AG09309 (cell line): ENCODE measurements at regions not wholly inside any gene's neighbourhood (a gene's known extent, or its start where the extent isn't known, plus 50 kb on each side); places are given as distances from the start of the nearest gene placed in this dataset.

ENCODE experiments used
- DNase-seq: peaks from one replicate; pipeline ENCODE4 v3.0.0-alpha.2; 2010; ENCODE audit warnings: low read depth
- H3K4me3 ChIP-seq: 2 replicates; pipeline ENCODE4 v1.5.1; 2011; ENCODE audit warnings: mild to moderate bottlenecking, low read depth, low read length, moderate library complexity; ENCODE audit not compliant: control insufficient read depth
- TF ChIP-seq, protein P1 (sequence below): IDR thresholded peaks from 2 replicates; pipeline ENCODE4 v1.5.1; 2011; ENCODE audit warnings: mild to moderate bottlenecking, low read depth, low read length, inconsistent platforms; ENCODE audit not compliant: insufficient read depth, control insufficient read depth; ENCODE audit errors: missing control alignments

DNA sequence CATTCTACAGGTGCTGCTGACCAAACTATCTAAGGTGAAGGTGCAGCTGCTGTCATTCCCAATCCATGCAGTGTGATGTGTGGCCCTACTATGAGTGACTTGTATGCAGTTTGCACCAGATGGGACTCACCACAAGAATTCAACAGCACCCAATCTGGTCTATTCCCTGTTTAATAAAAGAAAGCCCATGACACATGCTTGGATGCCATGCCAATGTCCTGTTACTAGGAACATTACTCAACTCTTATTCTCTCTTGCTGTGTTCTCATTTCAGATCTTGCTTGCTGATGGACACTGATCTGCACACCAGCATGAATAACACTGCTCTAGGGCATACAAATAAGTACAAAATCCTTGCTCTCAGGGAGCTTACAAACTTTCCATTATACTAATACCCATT, 221.6 kb upstream of the CDYL start:
- DNase-seq: no peak
- TF ChIP-seq, protein P1, sequence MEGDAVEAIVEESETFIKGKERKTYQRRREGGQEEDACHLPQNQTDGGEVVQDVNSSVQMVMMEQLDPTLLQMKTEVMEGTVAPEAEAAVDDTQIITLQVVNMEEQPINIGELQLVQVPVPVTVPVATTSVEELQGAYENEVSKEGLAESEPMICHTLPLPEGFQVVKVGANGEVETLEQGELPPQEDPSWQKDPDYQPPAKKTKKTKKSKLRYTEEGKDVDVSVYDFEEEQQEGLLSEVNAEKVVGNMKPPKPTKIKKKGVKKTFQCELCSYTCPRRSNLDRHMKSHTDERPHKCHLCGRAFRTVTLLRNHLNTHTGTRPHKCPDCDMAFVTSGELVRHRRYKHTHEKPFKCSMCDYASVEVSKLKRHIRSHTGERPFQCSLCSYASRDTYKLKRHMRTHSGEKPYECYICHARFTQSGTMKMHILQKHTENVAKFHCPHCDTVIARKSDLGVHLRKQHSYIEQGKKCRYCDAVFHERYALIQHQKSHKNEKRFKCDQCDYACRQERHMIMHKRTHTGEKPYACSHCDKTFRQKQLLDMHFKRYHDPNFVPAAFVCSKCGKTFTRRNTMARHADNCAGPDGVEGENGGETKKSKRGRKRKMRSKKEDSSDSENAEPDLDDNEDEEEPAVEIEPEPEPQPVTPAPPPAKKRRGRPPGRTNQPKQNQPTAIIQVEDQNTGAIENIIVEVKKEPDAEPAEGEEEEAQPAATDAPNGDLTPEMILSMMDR: no peak
- H3K4me3 ChIP-seq: no peak overlapping the region

DNA sequence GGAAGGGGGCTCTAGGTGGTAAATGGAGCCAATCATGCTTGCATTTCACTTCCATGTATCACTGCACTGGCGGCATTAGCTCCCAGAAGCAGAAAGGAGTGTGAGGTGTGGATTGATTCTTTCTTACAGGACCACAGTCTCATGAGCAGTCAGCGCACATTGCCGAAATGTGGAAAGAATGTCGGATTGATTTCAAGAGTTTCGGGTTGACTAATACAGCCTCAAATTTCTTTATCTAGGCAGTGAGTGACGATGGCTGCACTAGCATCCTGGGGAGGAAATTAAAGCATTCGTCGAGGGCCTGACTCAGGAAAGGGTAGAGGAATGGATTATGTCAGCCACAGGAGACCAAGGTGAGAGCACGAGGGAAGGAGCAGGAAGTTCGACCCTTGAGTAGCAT, 222.8 kb upstream of the CDYL start:
- TF ChIP-seq, protein P1: no peak

DNA sequence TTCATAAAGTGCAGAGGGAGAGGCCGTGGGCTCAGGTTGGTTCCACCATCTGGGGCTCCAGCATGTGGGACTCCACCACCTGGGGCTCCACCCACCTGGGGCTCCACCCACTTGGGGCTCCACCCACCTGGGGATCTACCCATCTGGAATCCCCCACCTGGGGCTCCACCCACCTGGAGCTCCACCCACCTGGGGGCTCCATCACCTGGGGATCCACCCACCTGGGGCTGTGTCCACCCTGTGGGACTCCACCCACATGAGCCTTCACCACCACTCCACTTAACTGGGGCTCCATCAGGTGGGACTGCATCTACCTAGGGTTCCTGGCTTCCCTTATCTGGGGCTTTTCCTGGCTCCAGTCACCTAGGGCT, 226.0 kb upstream of the CDYL start:
- H3K4me3 ChIP-seq: no peak overlapping the region
- TF ChIP-seq, protein P1: no peak
- DNase-seq: no peak

More for the DNA sequence above, 222.8 kb upstream of the CDYL start:
- H3K4me3 ChIP-seq: no peak overlapping the region
- no peak for DNase-seq

DNA sequence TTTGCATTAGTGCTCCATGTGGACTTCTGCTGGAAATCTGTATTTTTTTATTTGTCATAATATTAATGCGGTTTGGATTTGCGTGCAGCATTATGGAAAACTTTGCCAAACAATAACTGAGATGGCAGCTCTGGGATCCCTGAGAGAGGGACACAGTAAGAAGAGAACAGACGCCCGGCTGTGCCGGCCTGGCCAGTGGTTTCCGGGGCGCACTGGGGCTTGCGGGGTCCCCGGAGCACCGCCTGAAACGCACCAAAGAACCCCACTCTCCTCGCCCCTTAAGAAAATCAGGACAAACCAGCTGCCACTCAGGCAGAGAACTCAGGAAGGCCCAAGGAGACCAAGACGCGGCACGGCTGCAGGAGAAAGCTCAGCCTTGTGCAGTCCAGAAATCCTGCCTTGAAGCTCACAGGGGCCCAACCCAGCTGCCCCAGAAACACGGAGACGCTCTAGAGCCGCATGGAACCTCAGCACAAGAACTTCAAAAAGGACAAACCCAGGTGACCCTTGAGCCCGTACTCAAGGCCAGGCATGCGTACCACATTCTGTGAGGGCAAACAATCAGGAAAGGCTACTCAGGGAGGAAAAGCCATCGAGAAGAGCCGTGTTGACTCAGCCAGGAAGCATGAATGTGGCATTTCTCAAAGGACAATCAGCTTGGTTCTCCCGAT, 226.5 kb upstream of the CDYL start:
- H3K4me3 ChIP-seq: no peak overlapping the region
- DNase-seq: no peak
- TF ChIP-seq, protein P1: no peak

DNA sequence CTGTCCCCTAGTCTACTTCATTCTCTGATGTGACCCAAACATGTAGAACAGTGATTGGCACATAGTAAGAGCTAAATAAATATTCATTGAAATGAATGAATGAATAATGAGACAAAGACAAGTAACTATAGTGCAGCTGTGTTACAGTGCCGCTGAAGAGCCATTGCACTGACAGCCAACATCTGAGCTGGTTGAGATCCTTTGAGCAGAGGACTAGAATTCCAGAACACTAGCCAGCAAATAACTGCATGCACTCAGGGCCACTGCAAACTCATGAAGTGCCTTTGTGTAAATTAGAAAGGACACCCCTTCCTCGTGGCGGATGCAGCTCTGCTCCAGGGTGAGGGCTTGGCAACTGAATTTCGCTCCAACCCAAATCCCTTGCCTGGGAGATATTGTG, 230.3 kb upstream of the CDYL start:
- TF ChIP-seq, protein P1: no peak
- no peak overlapping the region for H3K4me3 ChIP-seq
- no peak for DNase-seq

DNA sequence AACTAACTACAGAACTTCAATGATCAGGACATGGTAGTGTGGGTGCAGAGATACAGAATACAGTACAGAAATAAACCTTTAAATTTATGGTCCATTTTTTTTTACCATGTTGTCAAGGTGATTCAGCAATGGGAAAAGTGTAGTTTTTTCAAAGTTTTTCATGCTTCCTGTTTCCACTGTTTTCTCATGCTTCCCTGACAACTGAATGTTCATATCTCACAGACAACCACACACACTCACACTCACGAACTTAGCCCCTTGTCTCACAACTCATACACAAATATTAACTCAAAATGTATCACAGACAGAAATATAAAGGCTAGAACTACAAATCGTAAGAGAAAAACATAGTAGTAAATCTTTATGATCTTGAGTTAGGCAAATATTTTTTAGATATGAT, 232.6 kb upstream of the CDYL start:
- DNase-seq: no peak
- TF ChIP-seq, protein P1: no peak

DNA sequence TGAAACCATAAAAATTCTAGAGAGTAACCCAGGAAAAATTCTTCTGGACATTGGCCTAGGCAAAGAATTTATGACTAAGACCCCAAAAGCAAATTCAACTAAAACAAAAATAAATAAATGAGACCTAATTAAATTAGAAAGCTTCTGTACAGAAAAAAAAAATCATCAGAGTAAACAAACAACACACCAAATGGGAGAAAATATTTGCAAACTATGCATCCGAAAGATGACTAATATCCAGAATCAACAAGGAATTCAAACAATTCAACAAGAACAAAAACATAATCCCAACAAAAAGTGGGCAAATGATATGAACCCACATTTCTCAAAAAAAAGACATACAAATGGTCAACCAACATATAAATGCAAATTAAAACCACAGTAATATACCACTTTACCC, 242.6 kb upstream of the CDYL start:
- DNase-seq: no peak
- TF ChIP-seq, protein P1: no peak
- no peak overlapping the region for H3K4me3 ChIP-seq

More for the DNA sequence above, 232.6 kb upstream of the CDYL start:
- H3K4me3 ChIP-seq: no peak overlapping the region
